ENCODE measurements at regions not wholly inside any gene's neighbourhood (a gene's known extent, or its start where the extent isn't known, plus 50 kb on each side); places are given as distances from the start of the nearest gene placed in this dataset.

DNA sequence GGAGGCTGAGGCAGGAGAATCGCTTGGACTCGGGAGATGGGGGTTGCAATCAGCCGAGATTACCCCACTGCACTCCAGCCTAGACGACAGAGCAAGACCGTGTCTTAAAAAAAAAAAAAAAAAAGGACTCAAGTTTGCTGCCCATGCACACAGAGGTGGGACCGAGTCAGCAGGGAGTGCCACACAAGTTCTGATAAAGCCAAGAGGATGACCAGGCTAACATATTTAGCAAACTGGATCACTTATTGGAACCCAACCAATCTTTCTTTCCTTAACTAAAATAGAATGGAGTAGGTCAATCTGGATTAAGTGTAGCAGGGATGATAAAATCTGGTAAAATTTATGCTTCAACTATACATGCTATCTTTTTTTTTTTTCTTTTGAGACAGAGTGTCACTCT, 190.4 kb upstream of the FOXN3 start:
- 92% methylated on average over 6 of the region's 6 CpGs for WGBS
- no peak overlapping the region for H3K4me3 ChIP-seq
- TF ChIP-seq POLR2AphosphoS5 (IDR thresholded peaks at IDR 0.05) (no peak), POLR2A (IDR thresholded peaks at IDR 0.05) (no peak)
- TF ChIP-seq, protein P1, sequence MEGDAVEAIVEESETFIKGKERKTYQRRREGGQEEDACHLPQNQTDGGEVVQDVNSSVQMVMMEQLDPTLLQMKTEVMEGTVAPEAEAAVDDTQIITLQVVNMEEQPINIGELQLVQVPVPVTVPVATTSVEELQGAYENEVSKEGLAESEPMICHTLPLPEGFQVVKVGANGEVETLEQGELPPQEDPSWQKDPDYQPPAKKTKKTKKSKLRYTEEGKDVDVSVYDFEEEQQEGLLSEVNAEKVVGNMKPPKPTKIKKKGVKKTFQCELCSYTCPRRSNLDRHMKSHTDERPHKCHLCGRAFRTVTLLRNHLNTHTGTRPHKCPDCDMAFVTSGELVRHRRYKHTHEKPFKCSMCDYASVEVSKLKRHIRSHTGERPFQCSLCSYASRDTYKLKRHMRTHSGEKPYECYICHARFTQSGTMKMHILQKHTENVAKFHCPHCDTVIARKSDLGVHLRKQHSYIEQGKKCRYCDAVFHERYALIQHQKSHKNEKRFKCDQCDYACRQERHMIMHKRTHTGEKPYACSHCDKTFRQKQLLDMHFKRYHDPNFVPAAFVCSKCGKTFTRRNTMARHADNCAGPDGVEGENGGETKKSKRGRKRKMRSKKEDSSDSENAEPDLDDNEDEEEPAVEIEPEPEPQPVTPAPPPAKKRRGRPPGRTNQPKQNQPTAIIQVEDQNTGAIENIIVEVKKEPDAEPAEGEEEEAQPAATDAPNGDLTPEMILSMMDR (IDR thresholded peaks at IDR 0.05), result no peak
- no peaks in the 10 kb centered on the region for H3K9me3 ChIP-seq
- no peak overlapping the region for H3K27ac ChIP-seq
- no peaks in the 10 kb centered on the region for H3K27me3 ChIP-seq (replicated peaks; ENCODE audit: insufficient read depth)
- no peak for DNase-seq (ENCODE audit: low spot score)
- no peaks in the 10 kb centered on the region for H3K4me1 ChIP-seq (replicated peaks)
- intact Hi-C loops (cut with DNase I), result no loop called here
- no peaks in the 10 kb centered on the region for H3K36me3 ChIP-seq

- Histone ChIP-seq H3K4me3 (no peak overlapping the region), H3K4me1 (replicated peaks) (no peaks in the 10 kb centered on the region), H3K27me3 (replicated peaks; ENCODE audit: insufficient read depth) (no peaks in the 10 kb centered on the region), H3K36me3 (no peaks in the 10 kb centered on the region), H3K27ac (no peak overlapping the region), H3K9me3 (no peaks in the 10 kb centered on the region)
- TF ChIP-seq POLR2A (IDR thresholded peaks at IDR 0.05) (no peak), POLR2AphosphoS5 (IDR thresholded peaks at IDR 0.05) (no peak)
- TF ChIP-seq, protein P1 (IDR thresholded peaks at IDR 0.05), result no peak
- intact Hi-C loops (cut with DNase I), result no loop called here
- DNase-seq (ENCODE audit: low spot score), result no peak
- WGBS, result 48% methylated on average over 10 of the region's 10 CpGs
These were observed 187.0 kb upstream of the FOXN3 start for GRCh38 chr14:89603938-89604480.

GRCh38 chr14:89600950-89601826, 184.2 kb upstream of the FOXN3 start:
- H3K4me3 ChIP-seq, result no peak overlapping the region
- no peak for DNase-seq (ENCODE audit: low spot score)
- no peaks in the 10 kb centered on the region for H3K36me3 ChIP-seq
- H3K27me3 ChIP-seq (replicated peaks; ENCODE audit: insufficient read depth), result no peaks in the 10 kb centered on the region
- no peaks in the 10 kb centered on the region for H3K4me1 ChIP-seq (replicated peaks)
- intact Hi-C loops (cut with DNase I), result no loop called here
- H3K27ac ChIP-seq, result no peak overlapping the region
- H3K9me3 ChIP-seq, result no peaks in the 10 kb centered on the region
- no peak for TF ChIP-seq POLR2AphosphoS5 (IDR thresholded peaks at IDR 0.05)
- no peak for TF ChIP-seq POLR2A (IDR thresholded peaks at IDR 0.05)
- TF ChIP-seq, protein P1 (IDR thresholded peaks at IDR 0.05), result no peak
- 58% methylated on average over 3 of the region's 3 CpGs for WGBS

DNA sequence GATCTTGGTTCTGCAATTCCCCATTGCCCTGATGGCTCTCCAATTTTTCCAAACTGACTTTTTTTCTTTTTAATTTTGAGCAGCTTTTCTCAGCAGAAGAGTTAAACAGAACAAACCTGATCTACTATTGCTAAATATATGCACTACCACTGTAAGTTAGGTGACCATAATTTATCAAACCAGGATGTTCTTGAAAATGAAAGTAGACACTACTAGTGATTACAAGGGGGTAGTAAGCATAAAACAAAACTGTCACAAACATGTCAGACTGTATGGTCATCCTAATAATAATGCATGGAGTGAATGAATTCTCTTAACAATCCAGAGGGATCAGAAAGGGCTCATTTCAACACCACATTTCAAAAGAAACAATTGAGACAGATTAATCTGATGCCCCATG, 183.0 kb upstream of the FOXN3 start:
- intact Hi-C loops (cut with DNase I), result no loop called here
- Histone ChIP-seq H3K4me3 (no peak overlapping the region), H3K27me3 (replicated peaks; ENCODE audit: insufficient read depth) (no peaks in the 10 kb centered on the region), H3K4me1 (replicated peaks) (no peaks in the 10 kb centered on the region), H3K9me3 (no peaks in the 10 kb centered on the region), H3K27ac (no peak overlapping the region), H3K36me3 (no peaks in the 10 kb centered on the region)
- DNase-seq (ENCODE audit: low spot score), result no peak
- TF ChIP-seq POLR2A (IDR thresholded peaks at IDR 0.05) (no peak), POLR2AphosphoS5 (IDR thresholded peaks at IDR 0.05) (no peak)
- TF ChIP-seq, protein P1 (IDR thresholded peaks at IDR 0.05), result no peak
